CD14-positive monocyte (primary cell): ENCODE measurements at regions not wholly inside any gene's neighbourhood (a gene's known extent, or its start where the extent isn't known, plus 50 kb on each side); places are given as distances from the start of the nearest gene placed in this dataset.

Source experiments
- DNase-seq, 3 donors: peaks; one replicate each; pipeline ENCODE4 v3.0.0-alpha.2; 2011 to 2022
- H2AFZ ChIP-seq: 2 replicates; pipeline ENCODE4 v1.6.0; 2012; ENCODE audit warnings: mild to moderate bottlenecking, low read depth, low read length, inconsistent platforms; ENCODE audit not compliant: insufficient read depth, poor library complexity, severe bottlenecking
- H3K27ac ChIP-seq, 2 donors: 1 replicate in 1 of 2; 2 replicates in 1 of 2; pipeline ENCODE4 v1.5.1; 2012 to 2013; ENCODE audit warnings: low read length in 2 of 2, control low read depth in 1 of 2, inconsistent platforms in 1 of 2, low read depth in 1 of 2, mild to moderate bottlenecking in 1 of 2
- H3K27me3 ChIP-seq, 2 donors: one replicate each; pipeline versions ENCODE4 v1.6.0 to v1.6.1; 2011 to 2013; ENCODE audit warnings: low read length in 2 of 2; ENCODE audit not compliant: control insufficient read depth in 2 of 2, insufficient read depth in 2 of 2
- H3K36me3 ChIP-seq, 2 donors: replicated peaks in 1 of 2; 1 replicate in 1 of 2; 2 replicates in 1 of 2; pipeline versions ENCODE4 v1.5.1 to v1.6.1; 2012 to 2013; ENCODE audit warnings: low read length in 2 of 2, control low read depth in 1 of 2, inconsistent platforms in 1 of 2, mild to moderate bottlenecking in 1 of 2; ENCODE audit not compliant: insufficient read depth in 2 of 2, control insufficient read depth in 1 of 2
- H3K4me1 ChIP-seq, 2 donors: 1 replicate in 1 of 2; 2 replicates in 1 of 2; pipeline versions ENCODE4 v1.5.1 to v1.6.1; 2012 to 2013; ENCODE audit warnings: low read length in 2 of 2, control low read depth in 1 of 2, inconsistent platforms in 1 of 2, mild to moderate bottlenecking in 1 of 2, moderate library complexity in 1 of 2; ENCODE audit not compliant: insufficient read depth in 2 of 2, control insufficient read depth in 1 of 2
- H3K4me2 ChIP-seq: replicated peaks from 2 replicates; pipeline ENCODE3; 2012; ENCODE audit warnings: low read length, moderate library complexity, mild to moderate bottlenecking; ENCODE audit not compliant: poor library complexity, severe bottlenecking; ENCODE audit errors: extremely low read depth
- H3K4me3 ChIP-seq, 3 experiments: fragments of 200-600 bp in 1 of 3; sonication (generic) in 1 of 3; replicated peaks in 1 of 3; 1 replicate in 2 of 3; 2 replicates in 1 of 3; pipeline ENCODE4 v1.5.1; 2011 to 2013; ENCODE audit warnings: low read length in 3 of 3, mild to moderate bottlenecking in 3 of 3, control low read depth in 2 of 3, low read depth in 2 of 3, inconsistent platforms in 1 of 3, moderate library complexity in 1 of 3
- H3K79me2 ChIP-seq: 2 replicates; pipeline ENCODE4 v1.6.0; 2012; ENCODE audit warnings: mild to moderate bottlenecking, control low read depth, inconsistent platforms, low read length, moderate library complexity; ENCODE audit not compliant: insufficient read depth
- H3K9ac ChIP-seq: 2 replicates; pipeline ENCODE4 v1.6.0; 2017; ENCODE audit warnings: low read length, mild to moderate bottlenecking; ENCODE audit not compliant: insufficient read depth, poor library complexity, severe bottlenecking
- H3K9me3 ChIP-seq, 2 donors: replicated peaks in 1 of 2; 1 replicate in 1 of 2; 2 replicates in 1 of 2; pipeline versions ENCODE4 v1.5.1 to v1.6.1; 2012 to 2013; ENCODE audit warnings: low read length in 2 of 2, control low read depth in 1 of 2; ENCODE audit not compliant: control insufficient read depth in 1 of 2, insufficient read depth in 1 of 2
- H4K20me1 ChIP-seq: 2 replicates; pipeline ENCODE4 v1.6.0; 2012; ENCODE audit warnings: mild to moderate bottlenecking, low read length, control low read depth, moderate library complexity; ENCODE audit not compliant: insufficient read depth
- H3K27ac Mint-ChIP-seq, 7 donors: one replicate each; pipeline ENCODE4 v1.8.0; 2020; ENCODE audit warnings: mild to moderate bottlenecking in 7 of 7, mixed read lengths in 7 of 7, moderate library complexity in 6 of 7, inconsistent platforms in 2 of 7
- H3K27me3 Mint-ChIP-seq, 3 donors: one replicate each; pipeline ENCODE4 v1.8.0; 2021 to 2022; ENCODE audit warnings: low read depth in 3 of 3, mild to moderate bottlenecking in 3 of 3, mixed read lengths in 3 of 3, moderate library complexity in 3 of 3, inconsistent platforms in 1 of 3
- H3K36me3 Mint-ChIP-seq, 2 donors: one replicate each; pipeline ENCODE4 v1.8.0; 2020; ENCODE audit warnings: mixed read lengths in 2 of 2, inconsistent platforms in 1 of 2, mild to moderate bottlenecking in 1 of 2
- H3K4me1 Mint-ChIP-seq: one replicate; pipeline ENCODE4 v1.8.0; 2020; ENCODE audit warnings: mild to moderate bottlenecking, mixed read lengths
- H3K4me3 Mint-ChIP-seq, 2 donors: one replicate each; pipeline ENCODE4 v1.8.0; 2020; ENCODE audit warnings: mild to moderate bottlenecking in 2 of 2, mixed read lengths in 2 of 2, moderate library complexity in 1 of 2
- H3K9me3 Mint-ChIP-seq, 7 donors: one replicate each; pipeline ENCODE4 v1.8.0; 2020 to 2022; ENCODE audit warnings: mixed read lengths in 7 of 7, mild to moderate bottlenecking in 6 of 7, moderate library complexity in 6 of 7, inconsistent platforms in 2 of 7
- WGBS: methylation state at CpG from one replicate; pipeline ENCODE4 v1.1.5; 2013; ENCODE audit warnings: missing lambda C conversion rate; ENCODE audit not compliant: insufficient coverage; 5-methylcytosine and 5-hydroxymethylcytosine counted together
- intact Hi-C, 2 donors: fragments of 100-400 bp; cut with micrococcal nuclease; formaldehyde crosslinking; loops; one replicate each; pipeline versions ENCODE4 v1.15.0 to v1.15.1; 2023
- TF ChIP-seq, protein P1 (sequence below): fragments of 200-600 bp; IDR thresholded peaks from one replicate; pipeline ENCODE4 v1.8.0; 2022; ENCODE audit warnings: antibody characterized with exemption, mild to moderate bottlenecking

DNA sequence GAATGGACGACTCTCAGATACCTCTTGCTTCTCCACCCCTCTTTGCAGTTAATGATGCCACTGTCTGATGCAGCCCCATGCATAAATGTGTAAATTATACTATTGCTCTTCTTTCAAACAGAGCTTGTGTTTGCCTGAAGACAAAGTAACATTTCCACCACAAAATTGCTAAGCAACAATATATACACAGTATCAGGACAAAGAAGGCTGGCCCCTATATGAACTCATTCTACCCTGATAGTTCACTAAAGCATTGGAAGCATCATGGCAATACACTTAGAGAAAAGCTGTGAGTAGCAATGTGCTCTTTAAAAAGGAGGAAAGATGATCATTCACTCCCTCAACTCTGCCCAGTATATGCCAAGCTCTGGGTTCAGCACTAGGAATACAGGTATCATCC is 427.0 kb upstream of the CPEB2 start:
- Histone ChIP-seq H3K4me3 (no peak overlapping the region), H3K27ac (no peak overlapping the region), H3K4me2 (no peak overlapping the region), H3K36me3 (no peaks in the 10 kb centered on the region), H3K9me3 (peaks cover 0 to 2% of the 10 kb centered on the region in 2 donors), H4K20me1 (no peaks in the 10 kb centered on the region), H3K27me3 (no peaks in the 10 kb centered on the region), H2AFZ (no peak overlapping the region), H3K9ac (no peak overlapping the region), H3K4me1 (no peaks in the 10 kb centered on the region), H3K79me2 (no peaks in the 10 kb centered on the region)
- no peak overlapping the region for H3K4me3 Mint-ChIP-seq
- H3K27ac Mint-ChIP-seq, result no peak overlapping the region
- no peaks in the 10 kb centered on the region for H3K4me1 Mint-ChIP-seq
- WGBS, result no CpG with 5 or more reads among the region's 1 CpG
- no peaks in the 10 kb centered on the region for H3K27me3 Mint-ChIP-seq
- no peak for DNase-seq
- H3K9me3 Mint-ChIP-seq, result peaks cover 0 to 4% (median 2%) of the 10 kb centered on the region in 7 donors
- TF ChIP-seq, protein P1, sequence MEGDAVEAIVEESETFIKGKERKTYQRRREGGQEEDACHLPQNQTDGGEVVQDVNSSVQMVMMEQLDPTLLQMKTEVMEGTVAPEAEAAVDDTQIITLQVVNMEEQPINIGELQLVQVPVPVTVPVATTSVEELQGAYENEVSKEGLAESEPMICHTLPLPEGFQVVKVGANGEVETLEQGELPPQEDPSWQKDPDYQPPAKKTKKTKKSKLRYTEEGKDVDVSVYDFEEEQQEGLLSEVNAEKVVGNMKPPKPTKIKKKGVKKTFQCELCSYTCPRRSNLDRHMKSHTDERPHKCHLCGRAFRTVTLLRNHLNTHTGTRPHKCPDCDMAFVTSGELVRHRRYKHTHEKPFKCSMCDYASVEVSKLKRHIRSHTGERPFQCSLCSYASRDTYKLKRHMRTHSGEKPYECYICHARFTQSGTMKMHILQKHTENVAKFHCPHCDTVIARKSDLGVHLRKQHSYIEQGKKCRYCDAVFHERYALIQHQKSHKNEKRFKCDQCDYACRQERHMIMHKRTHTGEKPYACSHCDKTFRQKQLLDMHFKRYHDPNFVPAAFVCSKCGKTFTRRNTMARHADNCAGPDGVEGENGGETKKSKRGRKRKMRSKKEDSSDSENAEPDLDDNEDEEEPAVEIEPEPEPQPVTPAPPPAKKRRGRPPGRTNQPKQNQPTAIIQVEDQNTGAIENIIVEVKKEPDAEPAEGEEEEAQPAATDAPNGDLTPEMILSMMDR, result no peak
- H3K36me3 Mint-ChIP-seq, result no peaks in the 10 kb centered on the region
- intact Hi-C loops, result no loop called here

DNA sequence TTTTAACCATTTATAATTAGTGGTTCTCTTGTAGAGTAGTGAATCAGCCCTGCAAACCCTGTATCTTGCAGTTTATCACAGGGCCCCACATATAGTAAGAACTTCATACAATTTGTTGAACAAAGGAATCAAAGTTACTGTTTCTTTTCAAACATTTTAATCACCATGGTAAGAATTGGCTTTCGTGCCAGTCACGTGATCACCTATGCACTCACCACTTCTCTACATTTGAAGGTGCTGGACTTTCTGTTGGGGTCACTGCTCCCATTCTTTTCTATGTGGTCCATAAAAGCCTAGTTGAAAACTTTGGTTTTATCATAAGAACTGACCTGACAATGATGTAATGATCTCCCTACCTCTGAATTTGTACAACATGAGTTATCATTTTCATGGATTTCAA is 426.4 kb upstream of the CPEB2 start:
- H3K36me3 ChIP-seq, result no peaks in the 10 kb centered on the region
- no peaks in the 10 kb centered on the region for H3K4me1 ChIP-seq
- intact Hi-C loops, result no loop called here
- H3K27me3 ChIP-seq, result no peaks in the 10 kb centered on the region
- H3K4me1 Mint-ChIP-seq, result no peaks in the 10 kb centered on the region
- H3K27ac ChIP-seq, result no peak overlapping the region
- peaks cover 0 to 2% of the 10 kb centered on the region in 2 donors for H3K9me3 ChIP-seq
- no CpG with 5 or more reads among the region's 2 CpGs for WGBS
- DNase-seq, result no peak
- H4K20me1 ChIP-seq, result no peaks in the 10 kb centered on the region
- H3K79me2 ChIP-seq, result no peaks in the 10 kb centered on the region
- TF ChIP-seq, protein P1, result no peak
- no peak overlapping the region for H3K4me2 ChIP-seq
- H3K27me3 Mint-ChIP-seq, result no peaks in the 10 kb centered on the region
- H3K36me3 Mint-ChIP-seq, result no peaks in the 10 kb centered on the region
- no peak overlapping the region for H3K9ac ChIP-seq
- no peak overlapping the region for H3K4me3 ChIP-seq
- peaks cover 0 to 4% (median 2%) of the 10 kb centered on the region in 7 donors for H3K9me3 Mint-ChIP-seq
- no peak overlapping the region for H3K27ac Mint-ChIP-seq
- H3K4me3 Mint-ChIP-seq, result no peak overlapping the region
- H2AFZ ChIP-seq, result no peak overlapping the region
